Peyer's patch (tissue), 4 donors: ENCODE measurements at regions not wholly inside any gene's neighbourhood (a gene's known extent, or its start where the extent isn't known, plus 50 kb on each side); places are given as distances from the start of the nearest gene placed in this dataset.
A peak's percentile ranks its signal among the peaks of the same experiment; 100 is the strongest.

Source experiments
- CTCF ChIP-seq, 6 experiments: fragments of 450-650 bp in 4 of 6; fragments of 200-600 bp in 2 of 6; sonication (generic) in 1 of 6; IDR thresholded peaks; one replicate each; pipeline ENCODE4 v1.5.1; 2017 to 2019; ENCODE audit warnings: antibody characterized with exemption in 6 of 6, mild to moderate bottlenecking in 3 of 6, moderate library complexity in 1 of 6
- POLR2A ChIP-seq, 2 donors: fragments of 450-650 bp; IDR thresholded peaks; one replicate each; pipeline ENCODE4 v1.5.1; 2017; ENCODE audit warnings: antibody characterized with exemption in 2 of 2, mild to moderate bottlenecking in 2 of 2, moderate library complexity in 2 of 2

- TF ChIP-seq CTCF (IDR thresholded peaks at IDR 0.05) (peak in 1 of 6 experiments; percentile 18), POLR2A (IDR thresholded peaks at IDR 0.05) (no peak)
These were observed 160.1 kb downstream of the RTP5 start for GRCh38 chr2:242029422-242030225.
